GM23248 (cell line): ENCODE measurements at regions not wholly inside any gene's neighbourhood (a gene's known extent, or its start where the extent isn't known, plus 50 kb on each side); places are given as distances from the start of the nearest gene placed in this dataset.
"Not testable (repeated sequence)": the region's sequence is repeated elsewhere in the genome, so short reads cannot be mapped to it uniquely, and the experiment has no call there.

Experiments
- DNase-seq: peaks from one replicate; pipeline ENCODE4 v3.0.0-alpha.2; 2015
- H2AFZ ChIP-seq: fragments of 200-600 bp; sonication (generic); 2 replicates; pipeline ENCODE4 v1.6.1; 2016; ENCODE audit warnings: antibody characterized with exemption
- H3F3A ChIP-seq: fragments of 200-600 bp; sonication (generic); 2 replicates; pipeline ENCODE4 v1.6.1; 2016; ENCODE audit warnings: mild to moderate bottlenecking, antibody characterized with exemption, mixed run types; ENCODE audit not compliant: insufficient read depth
- H3K27ac ChIP-seq: fragments of 200-600 bp; sonication (generic); 2 replicates; pipeline ENCODE4 v1.5.1; 2016; ENCODE audit warnings: mild to moderate bottlenecking
- H3K27me3 ChIP-seq: fragments of 200-600 bp; sonication (generic); replicated peaks from 2 replicates; pipeline ENCODE4 v1.6.1; 2016; ENCODE audit warnings: mild to moderate bottlenecking; ENCODE audit not compliant: insufficient read depth
- H3K36me3 ChIP-seq: fragments of 200-600 bp; sonication (generic); 2 replicates; pipeline ENCODE4 v1.6.1; 2016; ENCODE audit warnings: low read depth, mild to moderate bottlenecking
- H3K4me1 ChIP-seq: fragments of 200-600 bp; sonication (generic); 2 replicates; pipeline ENCODE4 v1.6.1; 2016; ENCODE audit warnings: mild to moderate bottlenecking; ENCODE audit not compliant: insufficient read depth
- H3K4me2 ChIP-seq: fragments of 200-600 bp; sonication (generic); one replicate; pipeline ENCODE4 v1.6.1; 2016; ENCODE audit warnings: mild to moderate bottlenecking; ENCODE audit not compliant: unreplicated experiment
- H3K4me3 ChIP-seq: fragments of 200-600 bp; sonication (generic); 2 replicates; pipeline ENCODE4 v1.5.1; 2016; ENCODE audit warnings: mild to moderate bottlenecking
- H3K79me2 ChIP-seq: fragments of 200-600 bp; sonication (generic); 2 replicates; pipeline ENCODE4 v1.6.1; 2016; ENCODE audit warnings: mild to moderate bottlenecking; ENCODE audit not compliant: insufficient read depth
- H3K9ac ChIP-seq: fragments of 200-600 bp; sonication (generic); 2 replicates; pipeline ENCODE4 v1.6.1; 2016; ENCODE audit warnings: mild to moderate bottlenecking
- H3K9me2 ChIP-seq: fragments of 200-600 bp; sonication (generic); 2 replicates; pipeline ENCODE4 v1.6.1; 2016; ENCODE audit warnings: mixed run types, mild to moderate bottlenecking, moderate library complexity; ENCODE audit not compliant: insufficient read depth
- H3K9me3 ChIP-seq: fragments of 200-600 bp; sonication (generic); one replicate; pipeline ENCODE4 v1.6.1; 2017; ENCODE audit warnings: low read depth
- H4K20me1 ChIP-seq: fragments of 200-600 bp; sonication (generic); 2 replicates; pipeline ENCODE4 v1.6.0; 2016; ENCODE audit not compliant: insufficient read depth
- EZH2 ChIP-seq: fragments of 200-600 bp; sonication (generic); IDR thresholded peaks from 2 replicates; pipeline ENCODE4 v1.6.1; 2018; ENCODE audit warnings: antibody characterized with exemption, mild to moderate bottlenecking; ENCODE audit not compliant: insufficient read depth, poor library complexity, severe bottlenecking
- EZH2phosphoT487 ChIP-seq: fragments of 200-600 bp; sonication (generic); IDR thresholded peaks from 2 replicates; pipeline ENCODE4 v1.6.1; 2018; ENCODE audit warnings: antibody characterized with exemption, moderate library complexity, mild to moderate bottlenecking, low read depth; ENCODE audit not compliant: insufficient read depth
- WGBS, 2 experiments: methylation state at CpG; one replicate each; pipeline ENCODE4 v1.1.6; 2015 to 2017; ENCODE audit warnings: low lambda C conversion rate in 2 of 2, low coverage in 1 of 2; ENCODE audit errors: missing lambda C conversion rate in 2 of 2; 5-methylcytosine and 5-hydroxymethylcytosine counted together
- in situ Hi-C: fragments of 300-500 bp; cut with MboI; formaldehyde crosslinking; loops from 2 replicates; pipeline ENCODE4 v1.15.0; 2020

- TF ChIP-seq EZH2: no peak
- TF ChIP-seq EZH2phosphoT487: no peak
- H3K36me3 ChIP-seq: no peaks in the 10 kb centered on the region
- in situ Hi-C loops: no loop called here
- WGBS, 2 experiments: 63 to 69% methylated on average over 17 of the region's 17 CpGs
- no peak overlapping the region for H3K9ac ChIP-seq
- no peaks in the 10 kb centered on the region for H3K9me3 ChIP-seq
- H3K27me3 ChIP-seq: peaks cover 9% of the 10 kb centered on the region
- H3K27ac ChIP-seq: no peak overlapping the region
- H2AFZ ChIP-seq: no peak overlapping the region
- H4K20me1 ChIP-seq: no peaks in the 10 kb centered on the region
- H3K4me3 ChIP-seq: no peak overlapping the region
- no peaks in the 10 kb centered on the region for H3F3A ChIP-seq
- no peaks in the 10 kb centered on the region for H3K9me2 ChIP-seq
- H3K79me2 ChIP-seq: no peaks in the 10 kb centered on the region
- DNase-seq: no peak
- H3K4me2 ChIP-seq: no peak overlapping the region
- H3K4me1 ChIP-seq: no peaks in the 10 kb centered on the region
Measured at GRCh38 chr9:135380311-135380960, 99.1 kb upstream of the PPP1R26 start.

DNA sequence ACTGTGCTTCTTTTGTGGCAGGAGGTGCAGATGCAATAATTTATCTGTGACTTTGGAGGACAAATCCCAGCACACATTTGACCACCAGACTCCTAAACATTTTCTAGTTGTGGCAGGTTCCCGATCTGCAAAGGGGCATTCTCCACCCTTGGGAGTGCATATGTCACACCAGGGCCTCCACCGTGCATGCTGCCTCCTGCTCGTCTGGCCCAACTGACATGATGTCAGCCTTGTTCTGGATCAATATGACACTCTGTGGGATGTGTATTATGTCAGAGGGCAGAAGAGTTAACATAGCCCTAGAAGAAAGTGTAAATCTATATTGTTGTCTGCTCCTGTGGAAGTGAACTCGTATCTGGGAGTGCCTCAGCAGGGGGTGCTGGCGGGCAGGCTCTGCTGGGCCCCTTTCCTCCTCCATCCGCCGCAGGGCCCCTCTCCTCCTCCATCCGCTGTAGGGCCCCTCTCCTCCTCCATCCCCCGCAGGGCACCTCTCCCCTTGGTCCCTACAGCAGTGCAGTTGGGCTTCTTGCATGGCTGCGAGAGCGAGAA is 97.7 kb upstream of the PPP1R26 start:
- H2AFZ ChIP-seq: no peak overlapping the region
- H3F3A ChIP-seq: no peaks in the 10 kb centered on the region
- in situ Hi-C loops: no loop called here
- H4K20me1 ChIP-seq: no peaks in the 10 kb centered on the region
- no peak overlapping the region for H3K4me3 ChIP-seq
- no peaks in the 10 kb centered on the region for H3K79me2 ChIP-seq
- no peaks in the 10 kb centered on the region for H3K9me3 ChIP-seq
- no peak overlapping the region for H3K4me2 ChIP-seq
- H3K36me3 ChIP-seq: no peaks in the 10 kb centered on the region
- H3K27me3 ChIP-seq: peaks cover 2% of the 10 kb centered on the region
- 55% methylated on average over 6 to 11 of the region's 11 CpGs for WGBS, 2 experiments
- TF ChIP-seq EZH2phosphoT487: no peak
- no peak for TF ChIP-seq EZH2
- no peak for DNase-seq
- no peaks in the 10 kb centered on the region for H3K9me2 ChIP-seq
- H3K4me1 ChIP-seq: no peaks in the 10 kb centered on the region
- no peak overlapping the region for H3K9ac ChIP-seq
- H3K27ac ChIP-seq: no peak overlapping the region

GRCh38 chr9:135384226-135384625 is 95.4 kb upstream of the PPP1R26 start:
- Histone ChIP-seq H3K79me2 (no peaks in the 10 kb centered on the region), H2AFZ (no peak overlapping the region), H3K27me3 (no peaks in the 10 kb centered on the region), H3K36me3 (no peaks in the 10 kb centered on the region), H3K9me2 (no peaks in the 10 kb centered on the region), H3K9me3 (no peaks in the 10 kb centered on the region), H3K4me3 (no peak overlapping the region), H3F3A (no peaks in the 10 kb centered on the region), H3K4me2 (no peak overlapping the region), H3K9ac (no peak overlapping the region), H3K27ac (no peak overlapping the region), H3K4me1 (no peaks in the 10 kb centered on the region), H4K20me1 (no peaks in the 10 kb centered on the region)
- TF ChIP-seq EZH2phosphoT487 (no peak), EZH2 (no peak)
- no peak for DNase-seq
- in situ Hi-C loops: no loop called here
- 51 to 52% methylated on average over 13 of the region's 13 CpGs for WGBS, 2 experiments

DNA sequence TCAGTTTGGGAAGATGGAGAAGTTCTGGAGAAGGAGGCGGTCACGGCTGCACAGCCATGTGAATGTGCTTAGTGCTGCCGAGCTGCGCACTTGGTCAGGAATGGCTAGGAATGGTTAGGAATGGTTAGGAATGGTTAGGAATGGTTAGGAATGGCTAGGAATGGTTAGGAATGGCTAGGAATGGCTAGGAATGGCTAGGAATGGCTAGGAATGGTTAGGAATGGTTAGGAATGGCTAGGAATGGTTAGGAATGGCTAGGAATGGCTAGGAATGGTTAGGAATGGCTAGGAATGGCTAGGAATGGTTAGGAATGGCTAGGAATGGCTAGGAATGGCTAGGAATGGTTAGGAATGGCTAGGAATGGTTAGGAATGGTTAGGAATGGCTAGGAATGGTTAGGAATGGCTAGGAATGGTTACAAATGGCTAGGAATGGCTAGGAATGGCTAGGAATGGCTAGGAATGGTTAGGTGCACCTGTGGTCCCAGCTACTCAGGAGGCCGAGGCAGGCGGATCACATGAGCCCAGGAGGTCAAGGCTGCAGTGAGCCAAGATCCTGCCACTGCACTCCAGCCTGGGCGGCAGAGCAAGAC is 94.7 kb upstream of the PPP1R26 start:
- H3F3A ChIP-seq, H3K27me3 ChIP-seq, H3K79me2 ChIP-seq, DNase-seq, in situ Hi-C loops, H3K9me2 ChIP-seq, H3K9me3 ChIP-seq, H3K36me3 ChIP-seq, H3K4me2 ChIP-seq, H2AFZ ChIP-seq, H3K4me1 ChIP-seq, H3K4me3 ChIP-seq, H3K27ac ChIP-seq, H3K9ac ChIP-seq, H4K20me1 ChIP-seq: not testable (repeated sequence)
- 38 to 45% methylated on average over 6 to 7 of the region's 7 CpGs for WGBS, 2 experiments
